HG02943 (cell line): ENCODE measurements at regions not wholly inside any gene's neighbourhood (a gene's known extent, or its start where the extent isn't known, plus 50 kb on each side); places are given as distances from the start of the nearest gene placed in this dataset.

Source experiments
- ATAC-seq: cut with Tn5 transposase; IDR thresholded peaks from one replicate; pipeline ENCODE4 v1.9.1; 2021; ENCODE audit warnings: mild to moderate bottlenecking, low read depth, moderate library complexity; ENCODE audit not compliant: unreplicated experiment

DNA sequence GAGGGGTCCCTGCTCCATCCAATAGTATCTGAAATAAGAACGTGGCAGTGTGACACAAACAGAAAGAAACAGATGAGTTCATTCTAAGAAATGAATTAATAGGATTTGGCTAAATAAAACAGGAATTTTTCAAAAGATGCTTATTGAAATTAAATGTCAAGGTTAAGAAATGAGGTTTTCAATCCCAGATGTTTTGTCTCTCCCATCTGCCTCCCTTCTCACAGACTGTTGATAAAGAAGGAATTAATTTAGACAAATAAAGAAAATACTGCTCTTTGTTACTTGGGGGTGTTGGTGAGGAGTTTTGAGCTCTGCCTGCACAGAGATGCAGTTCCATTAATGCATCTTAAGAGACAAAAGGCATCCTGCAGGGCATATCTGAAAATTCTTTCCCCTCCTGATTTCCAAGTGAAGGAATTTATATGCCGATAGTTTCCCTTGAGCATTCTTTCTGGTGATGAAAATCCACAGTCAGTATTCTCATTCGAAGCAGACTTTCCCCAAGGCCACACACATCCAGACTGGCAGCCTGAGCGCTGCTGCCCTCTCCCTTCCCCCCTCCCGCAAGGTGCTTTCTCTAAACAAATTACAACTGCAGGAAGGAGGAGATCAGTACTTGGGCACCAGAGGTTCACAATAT, 385.4 kb upstream of the RND3 start:
- no peak for ATAC-seq

DNA sequence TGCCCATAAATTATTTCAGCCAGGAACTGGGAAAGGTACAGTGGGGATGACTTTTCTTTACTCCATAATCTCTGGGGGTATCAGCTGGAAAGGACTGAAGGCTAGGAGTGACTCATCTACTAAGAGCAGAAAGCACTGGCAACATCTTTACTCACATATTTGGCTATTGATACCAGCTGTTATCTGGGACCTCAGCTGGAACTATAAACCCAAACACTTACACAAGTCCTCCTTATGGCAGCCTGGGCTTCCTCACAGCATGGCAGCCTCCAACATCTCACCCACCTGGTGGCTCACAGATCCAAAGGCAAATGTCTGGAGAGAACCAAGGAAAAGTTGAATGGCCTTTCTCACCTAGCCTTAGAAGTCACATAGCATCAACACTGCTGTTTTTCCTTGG, 379.0 kb upstream of the RND3 start:
- no peak for ATAC-seq

DNA sequence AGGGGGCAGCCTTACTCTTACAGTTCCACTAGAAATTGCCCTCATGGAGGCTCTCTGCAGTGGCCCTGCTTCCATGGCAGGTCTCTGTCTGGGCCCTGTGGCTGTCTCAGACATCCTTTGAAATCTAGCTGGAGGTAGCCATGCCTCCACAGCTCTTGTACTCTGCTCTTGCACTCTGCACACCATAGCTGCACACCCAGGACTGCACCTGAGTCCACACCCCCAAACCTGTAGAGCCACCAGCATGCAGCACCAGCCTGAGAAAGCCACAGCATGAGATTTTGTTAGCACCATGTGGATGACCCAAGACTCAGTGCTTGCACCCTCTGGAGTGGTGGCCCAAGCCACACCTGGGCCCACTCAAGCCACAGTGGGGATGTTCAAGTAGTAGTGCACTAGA, 376.2 kb upstream of the RND3 start:
- ATAC-seq = no peak

DNA sequence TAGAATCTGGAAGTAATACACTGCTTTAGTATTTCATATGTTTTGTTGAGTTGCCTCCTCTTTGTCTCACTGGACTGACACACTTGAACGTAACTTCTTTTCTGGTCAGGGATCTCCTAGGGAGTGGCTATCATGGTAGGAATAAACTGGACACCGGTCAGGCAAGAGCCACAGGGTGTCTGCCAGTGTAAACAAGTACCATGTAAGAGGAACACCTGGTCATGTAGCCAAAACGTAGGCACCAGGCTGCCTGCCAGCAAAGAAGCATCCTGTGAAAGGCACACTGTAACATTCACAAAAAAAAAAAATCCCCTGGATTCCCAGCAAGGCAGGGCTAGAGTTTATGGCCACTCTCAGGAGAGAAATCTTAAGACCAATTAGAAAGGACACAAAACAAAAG, 372.8 kb upstream of the RND3 start:
- ATAC-seq = no peak

DNA sequence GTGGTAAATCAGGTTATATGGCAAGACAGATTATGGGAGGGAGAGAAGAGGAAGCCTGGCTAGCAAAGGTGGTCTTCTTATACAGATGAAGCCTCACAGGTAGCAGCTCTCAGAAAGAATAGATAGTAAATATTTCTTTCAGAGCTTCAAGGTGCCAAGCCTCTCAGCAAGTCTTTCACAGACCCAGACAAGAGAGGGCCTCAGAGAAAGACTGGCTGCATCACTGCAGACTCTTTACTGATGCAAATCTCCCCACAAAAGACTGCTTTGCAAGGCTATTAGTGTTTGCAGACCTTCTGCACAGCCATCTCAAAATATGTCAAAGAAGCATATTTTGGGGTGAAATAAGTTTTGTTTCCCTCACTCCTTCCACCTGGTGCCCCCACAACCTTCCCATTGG, 372.4 kb upstream of the RND3 start:
- no peak for ATAC-seq

DNA sequence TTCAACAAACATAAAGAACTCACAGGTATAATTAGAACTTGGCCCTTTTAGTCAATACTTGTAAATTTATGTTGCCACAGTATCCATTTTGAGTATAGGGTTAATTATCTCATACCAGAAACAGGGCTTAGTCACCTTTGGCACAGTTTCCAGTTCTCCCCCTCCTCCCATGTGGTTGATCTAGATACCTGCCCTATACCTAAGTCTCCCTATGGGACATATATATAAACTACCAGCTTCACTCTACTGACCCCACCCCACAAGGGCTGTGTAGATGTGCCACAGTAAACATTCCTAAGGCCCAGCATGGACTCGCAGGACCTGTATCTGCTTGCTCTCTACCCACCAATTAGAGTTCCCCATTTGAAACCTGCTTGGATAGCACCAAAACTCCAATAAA, 371.7 kb upstream of the RND3 start:
- ATAC-seq = no peak

DNA sequence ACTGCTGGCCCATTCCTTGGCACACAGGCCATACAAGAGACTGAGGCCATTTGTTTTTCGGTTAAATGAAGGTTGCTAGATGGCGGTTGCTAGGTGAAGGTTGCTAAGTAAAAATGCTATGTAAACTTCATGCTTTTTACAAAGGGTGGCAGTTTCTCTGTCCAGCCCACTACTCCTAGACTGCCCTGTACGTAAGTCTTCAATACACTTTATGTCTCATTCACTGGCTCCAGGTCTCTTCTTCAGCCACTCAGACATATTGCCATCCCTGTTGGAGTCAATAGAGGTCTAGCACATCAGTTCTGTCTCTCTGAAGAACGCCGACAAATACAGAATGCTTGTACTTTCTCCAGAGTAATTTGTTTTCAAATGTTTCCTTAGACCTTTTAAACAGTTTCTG, 370.9 kb upstream of the RND3 start:
- ATAC-seq = no peak

DNA sequence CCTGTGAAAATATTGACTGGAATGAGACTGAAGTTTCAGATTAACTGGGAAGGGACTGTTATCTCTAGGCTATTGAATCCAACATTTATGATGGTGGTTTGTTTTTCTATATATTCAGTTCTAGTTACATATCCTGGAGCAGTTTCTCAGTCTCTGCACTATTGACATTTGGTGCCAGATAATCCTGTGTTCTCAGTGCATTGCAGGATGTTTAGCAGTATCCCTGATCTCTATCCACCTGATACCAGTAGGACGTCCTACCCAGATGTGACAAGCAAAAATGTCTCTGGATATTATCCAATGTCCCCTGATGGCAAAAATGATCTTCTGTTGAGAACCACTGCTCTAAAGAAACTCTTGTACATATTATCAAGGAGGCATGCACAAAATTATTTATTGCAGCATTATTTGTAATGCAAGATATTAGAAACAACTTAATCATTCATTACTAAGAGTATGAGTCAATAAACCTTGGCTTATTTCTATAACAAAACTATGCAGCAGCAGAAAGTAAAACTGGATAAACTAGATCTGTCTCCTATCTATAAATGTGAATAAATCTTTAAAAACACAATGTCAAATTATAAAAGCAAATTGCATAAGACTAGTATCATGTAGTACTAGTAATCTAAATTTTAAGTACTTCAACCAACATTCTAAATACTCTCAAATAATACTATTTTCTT, 369.3 kb upstream of the RND3 start:
- ATAC-seq = no peak

DNA sequence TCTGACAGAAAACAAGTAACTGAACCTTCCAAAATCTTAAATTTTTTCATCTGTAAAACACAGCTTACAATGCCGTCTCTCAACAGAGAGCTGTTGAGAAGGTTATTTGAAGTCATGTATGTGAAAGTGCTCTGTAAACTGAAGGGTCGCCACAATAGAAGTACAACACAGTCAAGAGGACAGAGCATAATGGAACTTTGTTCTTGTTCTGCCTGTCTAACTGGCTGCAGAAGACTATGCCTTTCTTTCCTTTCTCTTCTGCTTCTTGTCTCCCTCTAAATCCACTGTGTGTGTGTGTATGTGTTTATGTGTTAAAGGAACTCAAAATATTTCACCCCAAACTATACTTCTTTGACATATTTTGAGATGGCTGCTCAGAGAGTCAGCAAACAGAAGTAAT, 365.8 kb upstream of the RND3 start:
- no peak for ATAC-seq

DNA sequence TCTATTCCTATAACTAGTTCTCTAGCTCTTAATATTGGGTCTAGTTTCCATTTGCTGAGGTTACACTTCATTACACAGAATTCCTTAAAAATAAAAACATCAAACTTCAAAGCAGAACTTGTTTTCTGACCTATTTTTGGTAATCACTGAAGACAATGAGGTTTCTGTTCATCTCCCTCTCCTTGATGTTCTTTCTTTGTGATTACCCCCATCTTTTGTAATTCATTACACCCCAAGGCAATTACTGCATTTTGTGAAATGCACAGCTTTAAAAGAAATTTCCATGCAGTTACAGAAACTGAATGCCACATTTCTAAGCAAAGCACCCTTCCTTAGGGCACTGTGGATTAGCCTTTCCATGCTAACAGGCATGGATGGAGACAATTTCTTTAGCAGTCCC, 363.2 kb upstream of the RND3 start:
- no peak for ATAC-seq

DNA sequence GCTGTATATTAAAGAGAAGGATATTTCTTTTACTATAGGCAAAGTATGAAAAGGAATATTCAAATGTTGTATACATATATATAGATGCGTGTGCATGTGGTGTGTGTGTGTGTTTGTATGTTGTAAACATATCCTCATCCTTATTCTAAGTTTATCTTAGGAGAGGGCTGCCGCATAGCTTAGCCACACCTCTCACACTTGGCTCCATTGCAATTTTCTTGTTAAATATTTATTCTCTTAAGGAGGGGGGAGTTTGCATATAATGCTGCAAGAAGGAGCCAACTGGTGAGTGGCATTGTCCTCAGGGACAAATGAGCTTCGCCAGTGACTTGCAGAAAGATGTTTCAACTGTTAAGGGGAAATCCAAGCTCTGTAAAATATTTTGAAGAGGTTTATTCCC, 360.1 kb upstream of the RND3 start:
- ATAC-seq = no peak

DNA sequence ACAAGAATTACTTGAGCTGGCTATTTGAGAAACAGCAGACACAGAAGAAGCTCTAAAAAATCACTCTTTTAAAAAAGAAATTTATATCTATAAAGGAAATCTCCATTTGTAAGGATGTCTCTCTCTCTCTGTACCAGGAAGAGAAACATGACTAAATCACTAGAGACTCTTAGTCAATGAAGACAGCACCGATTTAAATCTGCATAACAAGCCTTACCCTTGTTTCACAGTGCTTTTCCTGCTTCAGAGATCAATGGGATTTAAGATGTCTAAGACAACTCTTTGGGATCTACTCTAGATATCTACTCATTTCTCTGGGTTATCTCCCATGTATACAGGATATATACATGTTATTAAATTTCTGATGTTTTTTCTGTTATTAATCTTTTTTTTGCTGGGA, 359.2 kb upstream of the RND3 start:
- no peak for ATAC-seq

DNA sequence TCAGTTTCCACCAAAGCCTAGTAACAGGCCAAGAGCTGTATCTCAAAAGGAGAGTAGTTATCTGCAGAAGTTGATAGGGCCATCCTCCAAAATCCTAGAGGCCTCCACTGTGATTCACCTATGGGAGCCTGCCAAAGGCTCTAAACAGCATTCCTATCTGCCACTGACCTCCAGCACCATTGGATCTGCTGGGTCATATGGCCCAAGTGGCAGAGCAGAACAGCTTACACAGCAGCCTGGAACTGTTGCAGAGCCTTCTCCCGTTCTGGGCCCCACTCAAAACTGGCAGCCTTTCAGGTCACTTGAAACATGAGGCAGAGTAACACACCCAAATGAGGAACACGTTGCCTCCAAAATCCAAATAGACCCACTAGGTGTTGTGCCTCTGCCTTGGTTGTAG, 345.2 kb upstream of the RND3 start:
- no peak for ATAC-seq

DNA sequence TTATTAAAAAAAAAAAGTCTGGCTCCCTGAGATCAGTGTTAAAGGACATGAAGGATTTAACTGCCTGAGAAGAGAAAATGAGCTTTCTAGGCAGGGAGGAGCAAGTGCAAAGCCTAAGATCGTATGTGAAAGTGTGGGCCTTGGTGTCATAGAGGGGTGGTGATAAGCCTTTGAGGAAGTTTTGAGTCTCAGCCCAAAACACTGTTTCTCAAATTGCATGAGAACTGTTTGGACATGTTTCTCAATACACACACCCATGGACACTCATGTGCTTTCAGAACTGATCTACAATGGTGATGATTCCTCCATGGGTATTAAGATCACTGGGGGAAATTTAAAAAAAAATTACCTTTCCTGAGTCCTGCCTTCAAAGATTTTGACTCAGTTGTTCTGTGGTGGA, 336.7 kb upstream of the RND3 start:
- ATAC-seq = no peak

DNA sequence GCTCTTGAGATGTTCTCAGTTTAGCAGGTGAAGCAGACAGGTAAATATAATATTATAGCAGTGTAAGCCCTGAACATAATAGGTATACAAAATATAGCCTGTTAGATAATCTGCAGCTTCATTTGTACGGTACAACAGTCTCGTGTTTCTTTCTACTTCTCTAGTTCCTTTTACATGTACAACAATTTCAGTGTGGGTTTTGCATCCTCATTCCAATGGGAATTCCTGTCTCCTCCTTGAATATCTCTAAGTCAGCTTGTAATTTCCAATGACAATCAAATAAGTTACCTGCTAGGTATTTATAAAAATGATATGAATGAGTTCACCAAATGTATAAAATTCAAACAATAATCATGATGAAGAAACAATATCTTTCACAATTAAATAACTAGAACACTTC, 330.0 kb upstream of the RND3 start:
- ATAC-seq = no peak

DNA sequence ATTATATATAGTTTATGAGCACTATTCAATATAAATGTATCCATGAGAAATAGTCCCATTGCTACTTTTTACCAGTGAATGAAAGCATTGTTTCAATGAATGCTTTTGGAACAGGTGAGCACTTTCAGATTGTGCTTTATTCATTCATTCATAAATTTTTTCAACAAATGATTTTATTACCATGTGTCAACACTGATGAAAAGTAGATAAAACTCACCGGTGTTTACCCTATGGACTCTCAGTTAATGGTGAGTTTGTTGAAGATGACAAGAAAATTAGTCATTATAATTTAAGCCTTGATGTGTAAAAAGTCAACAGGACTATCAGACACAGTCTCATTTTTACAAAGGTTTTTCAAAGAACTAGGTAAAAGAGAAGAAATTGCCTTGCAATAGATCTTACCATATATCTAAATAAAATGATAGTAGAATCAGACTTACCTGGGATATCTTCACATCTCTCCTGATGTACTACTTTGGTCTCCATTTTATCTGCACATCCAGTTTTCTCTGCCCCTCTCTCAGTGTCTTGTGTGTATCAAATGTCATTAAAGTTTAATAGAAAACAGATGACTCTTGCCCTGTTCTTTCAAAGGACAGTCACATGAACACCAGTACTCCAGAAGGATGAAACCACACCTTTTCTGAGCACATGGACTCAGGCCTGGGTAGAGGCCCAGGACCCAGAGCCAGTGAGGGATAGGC, 325.3 kb upstream of the RND3 start:
- ATAC-seq = no peak

DNA sequence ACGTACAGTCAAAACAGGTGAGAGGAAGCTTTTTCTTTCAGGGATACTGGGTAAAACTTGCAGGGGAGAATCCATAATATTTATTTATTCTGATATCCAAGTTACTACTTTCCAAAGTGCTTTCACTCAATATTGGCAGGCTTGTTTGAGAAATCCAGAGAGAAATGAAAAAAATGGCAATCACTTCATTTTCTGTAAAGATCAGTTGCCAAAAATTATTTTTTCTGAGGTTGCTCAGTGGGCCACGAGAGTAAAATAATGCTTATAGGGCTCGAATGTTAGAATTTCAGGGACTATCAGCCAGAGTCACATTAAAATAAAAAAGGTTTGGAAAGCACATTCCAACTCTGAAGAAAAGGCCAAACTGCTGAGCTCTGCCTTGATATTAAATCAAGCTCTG, 324.6 kb upstream of the RND3 start:
- no peak for ATAC-seq

DNA sequence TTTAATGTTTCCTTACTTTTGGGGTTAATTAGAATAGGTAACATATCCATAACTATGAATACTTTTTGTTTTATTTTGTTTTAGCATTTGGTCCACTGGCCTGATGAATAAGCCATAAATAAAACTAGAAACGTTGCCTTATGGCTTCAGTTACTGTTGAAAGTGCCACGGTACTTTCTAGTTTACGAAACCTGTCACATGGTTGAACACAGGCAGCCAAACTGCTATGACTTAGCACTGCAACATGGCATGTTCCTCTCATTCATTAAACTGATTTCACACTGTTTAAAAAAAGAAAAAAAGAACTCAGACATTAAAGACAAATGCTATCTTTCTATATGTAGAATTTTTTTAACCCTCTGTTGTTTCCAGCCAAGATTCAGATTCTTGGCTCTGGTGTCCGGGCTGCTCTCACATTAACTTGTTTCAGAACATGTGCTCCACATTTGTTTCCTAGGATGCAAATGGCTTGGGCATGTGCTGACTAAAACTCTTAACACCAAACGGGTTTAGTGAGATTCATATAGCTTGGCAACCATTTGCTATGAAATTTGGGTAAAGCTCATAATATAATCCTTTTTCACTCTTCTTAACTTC, 323.9 kb upstream of the RND3 start:
- ATAC-seq = no peak

DNA sequence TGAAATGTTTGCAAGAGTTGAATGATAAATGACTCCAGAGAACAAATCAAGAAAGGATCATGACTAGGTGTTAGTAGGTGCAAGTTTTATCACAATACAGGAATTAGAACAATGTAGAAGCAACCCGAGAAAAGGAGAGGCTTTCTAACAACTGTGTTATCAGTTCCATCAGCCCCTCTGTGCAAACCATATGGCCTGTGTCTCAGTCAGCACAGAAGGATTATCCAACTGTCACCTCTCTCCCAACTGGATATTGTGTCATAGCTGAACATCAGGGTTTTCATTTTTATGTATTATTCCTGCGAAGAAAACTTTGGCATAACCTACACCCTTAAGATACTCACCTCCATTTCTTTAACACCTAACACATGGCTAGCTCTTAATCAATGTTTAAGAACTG, 321.6 kb upstream of the RND3 start:
- no peak for ATAC-seq

DNA sequence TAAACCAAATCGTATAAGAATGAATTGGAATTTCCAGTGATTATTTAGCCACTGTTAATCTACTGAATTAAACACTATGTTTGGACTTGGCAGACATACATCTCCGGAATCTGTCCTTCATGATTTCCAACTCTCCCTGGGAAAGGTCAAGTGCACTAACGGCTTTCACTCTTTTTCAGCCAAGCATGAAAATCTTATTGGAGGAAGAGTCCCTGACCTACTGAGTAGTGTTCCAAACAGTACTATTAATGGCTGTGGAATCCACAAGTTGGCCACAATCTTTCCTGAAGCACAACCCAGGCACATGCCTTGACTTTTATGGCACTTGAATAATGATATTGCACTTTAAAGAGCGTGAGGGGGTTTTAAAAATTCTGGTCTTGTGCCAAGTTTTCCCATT, 318.9 kb upstream of the RND3 start:
- ATAC-seq = no peak

DNA sequence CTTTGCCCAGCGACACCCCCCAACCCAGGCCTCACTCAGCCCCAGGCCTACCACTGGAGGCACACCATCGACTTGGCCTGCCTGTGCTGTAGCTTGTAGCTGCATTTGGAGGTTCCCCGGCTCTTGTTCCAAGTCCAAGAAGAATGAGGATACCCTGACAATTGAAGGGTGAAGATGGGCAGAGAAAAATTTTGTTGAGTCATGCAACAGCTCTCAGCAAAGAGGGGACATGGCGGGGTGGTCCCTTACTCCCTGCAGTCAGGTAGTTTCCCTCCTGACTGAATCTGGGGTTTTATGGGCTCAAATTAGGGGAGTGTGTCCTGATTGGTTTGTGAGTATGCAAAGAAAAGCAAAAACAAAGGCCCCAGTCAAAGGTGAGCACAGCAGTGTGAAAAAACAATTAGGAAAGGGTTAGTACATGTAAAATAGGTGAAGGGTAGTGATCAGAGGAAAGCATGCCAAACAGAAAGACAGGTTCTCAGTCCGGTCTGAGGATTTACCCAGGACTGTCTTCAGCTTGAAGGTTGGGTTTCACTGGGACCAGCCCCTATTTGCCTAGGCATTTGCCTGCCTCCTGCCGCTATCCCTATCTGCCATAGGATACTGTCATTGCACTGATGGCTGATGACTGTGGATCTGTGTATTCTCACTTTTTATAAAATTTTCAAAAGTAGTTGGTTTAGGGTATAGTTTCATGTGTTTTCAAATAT, 316.4 kb upstream of the RND3 start:
- no peak for ATAC-seq
